K562 (cell line): ENCODE measurements at regions not wholly inside any gene's neighbourhood (a gene's known extent, or its start where the extent isn't known, plus 50 kb on each side); places are given as distances from the start of the nearest gene placed in this dataset.

Experiments used
- GATA2 ChIP-seq: sonication (generic); formaldehyde crosslinking; IDR thresholded peaks from 2 replicates; pipeline ENCODE4 v1.4.0; 2020; ENCODE audit warnings: mild to moderate bottlenecking, missing genetic modification reagents
- GATAD2A ChIP-seq: fragments of 450-650 bp; IDR thresholded peaks from 2 replicates; pipeline ENCODE4 v1.6.1; 2017
- HSF4 ChIP-seq: fragments of 250-450 bp; sonication (Bioruptor Pico); IDR thresholded peaks from 2 replicates; pipeline ENCODE4 v2.1.2; 2022; ENCODE audit warnings: mild to moderate bottlenecking, moderate library complexity, borderline replicate concordance
- TF ChIP-seq, protein P1 (sequence below): sonication (generic); formaldehyde crosslinking; IDR thresholded peaks from 2 replicates; pipeline ENCODE4 v1.8.1; 2023; ENCODE audit warnings: mild to moderate bottlenecking, missing genetic modification reagents
- TF ChIP-seq, protein P2 (sequence below), 3 experiments: IDR thresholded peaks in 2 of 3; conservative IDR thresholded peaks in 1 of 3; 2 replicates each; pipeline ENCODE4 v1.5.1; 2011 to 2012; ENCODE audit warnings: low read length in 3 of 3, mild to moderate bottlenecking in 3 of 3, control low read depth in 2 of 3, improper control_type of control experiment in 1 of 3, inconsistent platforms in 1 of 3, low read depth in 1 of 3, mixed read lengths in 1 of 3, moderate library complexity in 1 of 3; ENCODE audit not compliant: insufficient read depth in 2 of 3
- TF ChIP-seq, protein P3 (sequence below): sonication (generic); formaldehyde crosslinking; IDR thresholded peaks from 2 replicates; pipeline ENCODE4 v1.8.1; 2023; ENCODE audit warnings: mild to moderate bottlenecking, missing genetic modification reagents
- TF ChIP-seq, protein P4 (sequence below): fragments of 150-350 bp; conservative IDR thresholded peaks from 2 replicates; pipeline ENCODE4 v1.6.1; 2014; ENCODE audit warnings: low read length
- TF ChIP-seq, protein P5 (sequence below): sonication (generic); formaldehyde crosslinking; IDR thresholded peaks from 2 replicates; pipeline ENCODE4 v1.8.0; 2022; ENCODE audit warnings: mild to moderate bottlenecking, missing genetic modification reagents

DNA sequence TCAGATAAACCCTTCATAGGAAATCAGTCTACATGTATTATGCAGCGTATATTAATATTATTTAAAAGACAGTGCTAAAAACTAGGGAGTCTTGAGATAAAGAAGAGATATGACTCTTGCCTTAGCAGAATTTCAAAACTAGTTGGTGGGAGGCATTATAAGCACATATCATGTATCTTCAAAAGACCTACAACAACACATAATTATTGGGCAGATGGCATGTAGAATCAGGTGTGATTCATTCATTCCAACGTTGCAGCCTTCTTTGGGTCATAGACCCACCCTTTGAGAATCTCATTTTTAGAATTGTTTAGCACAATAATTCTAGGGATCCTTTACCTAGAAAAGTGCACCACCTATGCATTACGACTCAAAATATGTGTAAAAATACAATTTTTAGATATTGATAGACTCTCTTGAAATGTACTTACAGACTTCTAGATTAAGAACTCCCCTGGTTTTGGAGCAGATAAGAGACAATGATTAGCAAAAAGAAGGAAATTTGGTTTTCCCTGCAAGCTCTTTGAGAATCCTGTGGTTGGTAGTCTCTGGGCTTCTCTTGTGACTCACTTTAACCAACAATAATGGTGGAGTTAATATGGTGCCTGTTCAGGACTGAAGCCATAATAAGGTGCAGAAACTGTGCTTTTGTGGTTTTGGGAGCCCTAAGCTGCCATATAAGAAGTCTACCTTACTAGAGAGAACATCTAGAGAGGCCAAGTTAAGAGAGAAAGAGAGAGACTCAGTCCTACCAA is 85.3 kb upstream of the RGS4 start:
- TF ChIP-seq, protein P1, sequence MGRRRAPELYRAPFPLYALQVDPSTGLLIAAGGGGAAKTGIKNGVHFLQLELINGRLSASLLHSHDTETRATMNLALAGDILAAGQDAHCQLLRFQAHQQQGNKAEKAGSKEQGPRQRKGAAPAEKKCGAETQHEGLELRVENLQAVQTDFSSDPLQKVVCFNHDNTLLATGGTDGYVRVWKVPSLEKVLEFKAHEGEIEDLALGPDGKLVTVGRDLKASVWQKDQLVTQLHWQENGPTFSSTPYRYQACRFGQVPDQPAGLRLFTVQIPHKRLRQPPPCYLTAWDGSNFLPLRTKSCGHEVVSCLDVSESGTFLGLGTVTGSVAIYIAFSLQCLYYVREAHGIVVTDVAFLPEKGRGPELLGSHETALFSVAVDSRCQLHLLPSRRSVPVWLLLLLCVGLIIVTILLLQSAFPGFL (CRISPR knock-in tag): no peak
- TF ChIP-seq GATAD2A: no peak
- TF ChIP-seq, protein P2, sequence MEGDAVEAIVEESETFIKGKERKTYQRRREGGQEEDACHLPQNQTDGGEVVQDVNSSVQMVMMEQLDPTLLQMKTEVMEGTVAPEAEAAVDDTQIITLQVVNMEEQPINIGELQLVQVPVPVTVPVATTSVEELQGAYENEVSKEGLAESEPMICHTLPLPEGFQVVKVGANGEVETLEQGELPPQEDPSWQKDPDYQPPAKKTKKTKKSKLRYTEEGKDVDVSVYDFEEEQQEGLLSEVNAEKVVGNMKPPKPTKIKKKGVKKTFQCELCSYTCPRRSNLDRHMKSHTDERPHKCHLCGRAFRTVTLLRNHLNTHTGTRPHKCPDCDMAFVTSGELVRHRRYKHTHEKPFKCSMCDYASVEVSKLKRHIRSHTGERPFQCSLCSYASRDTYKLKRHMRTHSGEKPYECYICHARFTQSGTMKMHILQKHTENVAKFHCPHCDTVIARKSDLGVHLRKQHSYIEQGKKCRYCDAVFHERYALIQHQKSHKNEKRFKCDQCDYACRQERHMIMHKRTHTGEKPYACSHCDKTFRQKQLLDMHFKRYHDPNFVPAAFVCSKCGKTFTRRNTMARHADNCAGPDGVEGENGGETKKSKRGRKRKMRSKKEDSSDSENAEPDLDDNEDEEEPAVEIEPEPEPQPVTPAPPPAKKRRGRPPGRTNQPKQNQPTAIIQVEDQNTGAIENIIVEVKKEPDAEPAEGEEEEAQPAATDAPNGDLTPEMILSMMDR (IDR thresholded peaks at IDR 0.05 in 2 of 3, conservative IDR thresholded peaks at IDR 0.05 in 1 of 3; ENCODE audit: insufficient read depth in 2 of 3, low read depth in 1 of 3, low read length in 3 of 3): no peak
- TF ChIP-seq, protein P3, sequence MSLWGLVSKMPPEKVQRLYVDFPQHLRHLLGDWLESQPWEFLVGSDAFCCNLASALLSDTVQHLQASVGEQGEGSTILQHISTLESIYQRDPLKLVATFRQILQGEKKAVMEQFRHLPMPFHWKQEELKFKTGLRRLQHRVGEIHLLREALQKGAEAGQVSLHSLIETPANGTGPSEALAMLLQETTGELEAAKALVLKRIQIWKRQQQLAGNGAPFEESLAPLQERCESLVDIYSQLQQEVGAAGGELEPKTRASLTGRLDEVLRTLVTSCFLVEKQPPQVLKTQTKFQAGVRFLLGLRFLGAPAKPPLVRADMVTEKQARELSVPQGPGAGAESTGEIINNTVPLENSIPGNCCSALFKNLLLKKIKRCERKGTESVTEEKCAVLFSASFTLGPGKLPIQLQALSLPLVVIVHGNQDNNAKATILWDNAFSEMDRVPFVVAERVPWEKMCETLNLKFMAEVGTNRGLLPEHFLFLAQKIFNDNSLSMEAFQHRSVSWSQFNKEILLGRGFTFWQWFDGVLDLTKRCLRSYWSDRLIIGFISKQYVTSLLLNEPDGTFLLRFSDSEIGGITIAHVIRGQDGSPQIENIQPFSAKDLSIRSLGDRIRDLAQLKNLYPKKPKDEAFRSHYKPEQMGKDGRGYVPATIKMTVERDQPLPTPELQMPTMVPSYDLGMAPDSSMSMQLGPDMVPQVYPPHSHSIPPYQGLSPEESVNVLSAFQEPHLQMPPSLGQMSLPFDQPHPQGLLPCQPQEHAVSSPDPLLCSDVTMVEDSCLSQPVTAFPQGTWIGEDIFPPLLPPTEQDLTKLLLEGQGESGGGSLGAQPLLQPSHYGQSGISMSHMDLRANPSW (CRISPR knock-in tag): no peak
- no peak for TF ChIP-seq HSF4 (CRISPR knock-in tag)
- TF ChIP-seq GATA2 (CRISPR knock-in tag): no peak
- TF ChIP-seq, protein P4, sequence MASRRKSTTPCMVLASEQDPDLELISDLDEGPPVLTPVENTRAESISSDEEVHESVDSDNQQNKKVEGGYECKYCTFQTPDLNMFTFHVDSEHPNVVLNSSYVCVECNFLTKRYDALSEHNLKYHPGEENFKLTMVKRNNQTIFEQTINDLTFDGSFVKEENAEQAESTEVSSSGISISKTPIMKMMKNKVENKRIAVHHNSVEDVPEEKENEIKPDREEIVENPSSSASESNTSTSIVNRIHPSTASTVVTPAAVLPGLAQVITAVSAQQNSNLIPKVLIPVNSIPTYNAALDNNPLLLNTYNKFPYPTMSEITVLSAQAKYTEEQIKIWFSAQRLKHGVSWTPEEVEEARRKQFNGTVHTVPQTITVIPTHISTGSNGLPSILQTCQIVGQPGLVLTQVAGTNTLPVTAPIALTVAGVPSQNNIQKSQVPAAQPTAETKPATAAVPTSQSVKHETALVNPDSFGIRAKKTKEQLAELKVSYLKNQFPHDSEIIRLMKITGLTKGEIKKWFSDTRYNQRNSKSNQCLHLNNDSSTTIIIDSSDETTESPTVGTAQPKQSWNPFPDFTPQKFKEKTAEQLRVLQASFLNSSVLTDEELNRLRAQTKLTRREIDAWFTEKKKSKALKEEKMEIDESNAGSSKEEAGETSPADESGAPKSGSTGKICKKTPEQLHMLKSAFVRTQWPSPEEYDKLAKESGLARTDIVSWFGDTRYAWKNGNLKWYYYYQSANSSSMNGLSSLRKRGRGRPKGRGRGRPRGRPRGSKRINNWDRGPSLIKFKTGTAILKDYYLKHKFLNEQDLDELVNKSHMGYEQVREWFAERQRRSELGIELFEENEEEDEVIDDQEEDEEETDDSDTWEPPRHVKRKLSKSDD: no peak
- TF ChIP-seq, protein P5, sequence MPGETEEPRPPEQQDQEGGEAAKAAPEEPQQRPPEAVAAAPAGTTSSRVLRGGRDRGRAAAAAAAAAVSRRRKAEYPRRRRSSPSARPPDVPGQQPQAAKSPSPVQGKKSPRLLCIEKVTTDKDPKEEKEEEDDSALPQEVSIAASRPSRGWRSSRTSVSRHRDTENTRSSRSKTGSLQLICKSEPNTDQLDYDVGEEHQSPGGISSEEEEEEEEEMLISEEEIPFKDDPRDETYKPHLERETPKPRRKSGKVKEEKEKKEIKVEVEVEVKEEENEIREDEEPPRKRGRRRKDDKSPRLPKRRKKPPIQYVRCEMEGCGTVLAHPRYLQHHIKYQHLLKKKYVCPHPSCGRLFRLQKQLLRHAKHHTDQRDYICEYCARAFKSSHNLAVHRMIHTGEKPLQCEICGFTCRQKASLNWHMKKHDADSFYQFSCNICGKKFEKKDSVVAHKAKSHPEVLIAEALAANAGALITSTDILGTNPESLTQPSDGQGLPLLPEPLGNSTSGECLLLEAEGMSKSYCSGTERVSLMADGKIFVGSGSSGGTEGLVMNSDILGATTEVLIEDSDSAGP (CRISPR knock-in tag): no peak
